SIG-M5 treated with dmso at 0.1 percent for 504 hours (cell line): ENCODE measurements at regions not wholly inside any gene's neighbourhood (a gene's known extent, or its start where the extent isn't known, plus 50 kb on each side); places are given as distances from the start of the nearest gene placed in this dataset.
"Not testable (repeated sequence)": the region's sequence is repeated elsewhere in the genome, so short reads cannot be mapped to it uniquely, and the experiment has no call there.

Experiments
- DNase-seq: peaks from one replicate; lab custom pipeline; 2025; ENCODE audit not compliant: unreplicated experiment; lab: John Stamatoyannopoulos, UW

DNA sequence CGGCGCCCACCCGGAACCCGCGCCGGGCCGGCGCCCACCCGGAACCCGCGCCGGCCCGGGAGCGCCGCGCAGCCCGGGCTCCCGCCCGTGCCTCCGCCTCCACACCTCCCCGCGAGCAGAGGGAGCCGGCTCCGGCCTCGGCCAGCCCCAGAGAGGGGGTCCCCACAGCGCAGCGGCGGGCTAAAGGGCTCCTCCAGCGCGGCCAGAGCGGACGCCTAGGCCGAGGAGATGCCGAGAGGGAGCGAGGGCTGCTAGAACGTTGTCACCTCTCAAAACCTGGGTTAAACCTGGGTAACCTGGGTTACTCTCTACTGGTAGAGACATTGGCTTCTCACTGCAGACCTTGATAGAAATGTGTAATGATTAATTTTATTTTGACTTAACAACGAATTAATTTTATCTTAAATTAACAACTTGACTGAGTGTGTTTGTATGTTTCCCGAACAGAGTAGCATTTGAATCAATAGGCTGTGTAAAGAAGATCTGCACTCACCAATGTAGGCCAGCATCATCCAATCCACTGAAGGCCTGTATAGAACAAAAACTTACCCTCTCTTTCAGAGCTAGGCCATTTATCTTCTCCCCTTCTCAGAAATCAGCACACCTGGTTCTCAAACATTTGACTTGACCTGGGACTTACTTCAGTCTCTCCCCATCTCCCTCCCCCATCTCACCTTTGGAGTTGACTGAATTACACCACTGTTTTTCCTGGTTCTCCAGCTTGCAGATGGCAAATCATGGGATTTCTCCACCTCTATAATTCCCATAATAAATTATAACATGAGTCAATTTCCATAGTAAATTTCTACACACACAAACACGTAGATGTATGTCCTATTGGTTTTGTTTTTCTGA lies 242.7 kb downstream of the ASXL3 start:
- no peak for DNase-seq

DNA sequence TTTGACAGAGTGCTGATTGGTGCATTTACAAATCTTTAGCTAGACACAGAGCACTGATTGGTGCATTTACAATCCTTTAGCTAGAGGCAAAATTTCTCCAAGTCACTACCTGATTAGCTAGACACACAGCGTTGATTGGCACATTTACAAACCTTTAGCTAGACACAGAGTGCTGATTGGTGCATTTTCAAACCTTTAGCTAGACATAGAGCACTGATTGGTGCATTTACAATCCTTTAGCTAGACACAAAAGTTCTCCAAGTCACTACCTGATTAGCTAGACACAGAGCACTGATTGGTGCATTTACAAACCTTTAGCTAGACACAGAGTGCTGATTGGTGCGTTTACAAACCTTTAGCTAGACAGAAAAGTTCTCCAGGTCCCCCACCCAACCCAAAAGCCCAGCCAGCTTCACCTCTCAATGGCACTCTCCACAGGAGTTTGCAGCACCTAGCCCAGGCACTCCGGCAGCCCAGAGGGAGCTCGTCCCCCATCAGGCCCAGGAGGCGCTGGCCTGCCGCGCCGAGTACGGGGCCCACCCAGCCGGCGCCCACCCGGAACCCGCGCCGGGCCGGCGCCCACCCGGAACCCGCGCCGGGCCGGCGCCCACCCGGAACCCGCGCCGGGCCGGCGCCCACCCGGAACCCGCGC lies 241.8 kb downstream of the ASXL3 start:
- DNase-seq, result not testable (repeated sequence)

DNA sequence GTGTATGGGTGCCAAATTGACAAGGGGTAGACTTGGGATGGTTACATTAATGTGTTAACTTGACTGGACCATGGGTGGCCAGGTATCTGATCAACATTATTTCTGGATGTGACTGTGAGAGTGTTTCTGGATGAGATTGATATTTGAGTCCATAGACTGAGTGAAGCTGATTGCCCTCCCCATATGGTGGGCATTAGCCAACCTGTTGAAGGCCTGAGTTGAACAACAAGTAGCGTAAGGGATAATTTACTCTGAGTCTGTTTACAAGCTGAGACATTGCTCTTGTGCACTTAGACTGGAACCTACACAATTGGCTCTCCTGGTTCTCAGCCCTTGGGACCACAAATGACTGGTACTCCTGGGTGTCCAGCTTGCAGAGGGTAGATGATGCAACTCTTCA lies 240.1 kb downstream of the ASXL3 start:
- DNase-seq, result no peak

DNA sequence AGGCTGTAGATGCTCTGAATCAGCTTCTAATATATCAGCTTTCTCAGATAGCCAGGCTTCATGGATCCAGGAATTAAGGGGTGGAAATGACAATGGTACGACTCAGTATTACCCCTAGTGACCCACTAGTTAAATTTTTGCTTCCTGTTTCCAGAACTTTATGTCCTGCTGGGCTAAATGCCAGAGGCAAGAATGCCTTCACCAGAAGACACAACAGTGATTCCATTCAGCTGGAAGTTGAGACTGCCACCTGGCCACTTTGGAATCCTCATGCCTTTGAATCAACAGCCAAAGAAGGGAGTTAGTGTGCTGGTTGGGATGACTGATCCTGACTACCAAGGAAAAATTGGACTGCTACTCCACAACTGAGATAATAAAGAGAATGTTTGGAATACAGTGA lies 239.1 kb downstream of the ASXL3 start:
- no peak for DNase-seq

DNA sequence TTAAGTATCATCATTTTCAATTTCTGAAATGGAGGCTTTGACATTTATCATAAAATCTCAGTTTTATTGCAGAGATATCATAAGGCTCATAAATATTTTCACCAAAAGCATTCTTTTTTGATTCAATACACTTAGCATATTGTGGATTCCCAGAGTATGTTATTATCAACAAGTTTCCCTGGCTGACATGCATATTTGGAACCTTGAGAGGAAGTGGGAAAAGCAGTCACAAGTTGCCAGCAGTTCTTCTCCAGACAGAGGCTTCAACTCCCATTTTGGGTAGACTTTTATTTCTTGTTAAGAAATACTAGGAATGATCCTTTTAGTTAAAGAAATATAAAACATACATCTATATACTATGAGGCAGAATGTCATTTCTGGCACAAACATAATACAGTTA lies 236.5 kb downstream of the ASXL3 start:
- no peak for DNase-seq

DNA sequence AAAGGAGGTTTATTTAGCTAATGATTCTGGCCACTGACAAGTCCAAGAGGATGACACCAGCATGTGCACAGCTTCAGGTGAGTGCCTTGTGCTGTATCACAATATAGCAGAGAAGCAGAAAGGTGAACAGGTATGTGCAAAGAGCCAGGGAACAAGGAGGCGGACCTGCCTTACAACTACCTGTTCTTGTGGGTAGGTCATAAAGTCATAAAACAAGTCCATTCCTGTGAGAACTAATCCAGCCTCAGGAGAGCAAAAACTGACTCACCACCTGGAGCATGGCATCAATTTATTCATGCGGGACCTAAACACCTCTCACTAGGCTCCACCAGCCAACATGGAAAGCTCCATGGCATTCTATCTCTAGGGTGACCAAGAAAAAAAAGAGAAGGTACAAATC lies 234.2 kb downstream of the ASXL3 start:
- DNase-seq, result no peak

DNA sequence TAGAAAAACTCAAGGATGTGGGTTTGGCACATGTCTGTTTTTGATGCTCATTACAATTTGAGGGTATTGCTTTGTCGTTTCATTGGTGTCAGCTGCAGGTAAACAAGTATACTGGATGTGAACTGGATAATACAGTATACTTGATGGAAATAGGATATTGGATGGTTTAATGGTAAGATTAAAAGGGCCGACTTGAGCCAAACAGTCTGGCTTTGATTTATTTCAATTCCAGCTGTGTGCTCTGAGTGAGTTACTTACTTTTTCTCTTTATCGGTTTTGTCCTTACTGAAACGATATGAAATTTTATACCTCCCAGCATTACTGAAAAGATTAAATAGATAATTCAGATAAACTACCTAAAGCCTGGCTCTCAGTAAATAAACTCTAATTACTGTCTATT lies 227.6 kb downstream of the ASXL3 start:
- no peak for DNase-seq

DNA sequence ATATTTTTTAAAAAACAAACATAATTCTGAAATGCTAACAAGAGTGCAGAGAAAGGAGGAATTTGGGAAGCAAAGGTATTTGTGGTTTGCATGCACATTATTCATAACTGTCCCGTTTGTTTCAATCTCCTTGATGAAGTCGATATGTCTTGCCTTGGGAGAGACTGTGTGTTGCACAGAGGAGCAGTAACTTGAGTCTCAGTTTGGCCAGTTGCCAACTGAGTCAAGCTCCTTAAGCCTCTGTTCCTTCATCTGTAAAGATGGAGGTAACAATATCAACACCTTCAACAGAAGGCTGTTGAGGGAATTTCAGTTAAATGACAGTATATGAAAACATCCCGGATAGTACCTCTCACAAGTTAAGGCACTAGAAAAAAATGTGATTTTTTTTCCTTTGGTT lies 226.2 kb downstream of the ASXL3 start:
- no peak for DNase-seq

DNA sequence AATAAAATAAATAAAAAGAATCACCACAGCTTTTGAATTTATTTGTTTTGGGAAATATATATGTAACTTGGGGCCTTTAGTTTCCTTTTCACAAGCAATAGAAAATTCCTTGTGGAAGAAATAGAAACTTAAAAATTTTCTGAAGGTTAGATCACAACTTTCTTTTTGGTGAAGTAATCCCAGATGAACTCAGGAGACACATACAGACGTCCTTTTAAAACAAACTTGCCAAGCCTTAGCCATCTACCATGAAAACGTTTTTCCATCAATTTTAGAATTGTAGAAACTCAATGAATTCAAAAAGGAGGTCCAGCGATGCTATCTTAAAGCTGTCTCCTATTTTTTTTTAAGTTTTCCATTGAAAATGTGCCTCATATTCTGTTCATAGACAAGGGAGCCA lies 225.6 kb downstream of the ASXL3 start:
- DNase-seq, result no peak

DNA sequence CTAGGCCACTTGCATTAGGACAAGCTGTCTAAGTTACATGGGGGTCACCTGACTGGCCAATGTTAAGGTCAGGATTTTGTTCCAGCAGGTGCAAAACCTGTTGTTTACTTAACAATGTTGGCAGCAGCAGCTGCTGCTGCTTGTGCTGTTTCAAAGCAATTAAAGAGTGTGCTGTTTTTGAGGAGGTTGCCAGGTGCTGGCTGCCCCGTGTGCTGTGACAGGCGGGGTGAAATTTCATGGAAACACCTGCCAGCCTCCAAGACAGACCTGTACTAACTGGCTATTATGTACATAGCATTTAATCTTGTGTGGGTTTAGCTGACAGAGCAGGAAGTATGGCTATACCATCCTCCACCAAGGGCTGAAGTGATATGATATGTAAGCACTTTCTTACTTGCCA lies 224.9 kb downstream of the ASXL3 start:
- no peak for DNase-seq
